HG02938 (cell line): ENCODE measurements at regions not wholly inside any gene's neighbourhood (a gene's known extent, or its start where the extent isn't known, plus 50 kb on each side); places are given as distances from the start of the nearest gene placed in this dataset.

Experiments
- ATAC-seq: cut with Tn5 transposase; IDR thresholded peaks from one replicate; pipeline ENCODE4 v1.9.1; 2021; ENCODE audit warnings: mild to moderate bottlenecking, moderate library complexity; ENCODE audit not compliant: unreplicated experiment

DNA sequence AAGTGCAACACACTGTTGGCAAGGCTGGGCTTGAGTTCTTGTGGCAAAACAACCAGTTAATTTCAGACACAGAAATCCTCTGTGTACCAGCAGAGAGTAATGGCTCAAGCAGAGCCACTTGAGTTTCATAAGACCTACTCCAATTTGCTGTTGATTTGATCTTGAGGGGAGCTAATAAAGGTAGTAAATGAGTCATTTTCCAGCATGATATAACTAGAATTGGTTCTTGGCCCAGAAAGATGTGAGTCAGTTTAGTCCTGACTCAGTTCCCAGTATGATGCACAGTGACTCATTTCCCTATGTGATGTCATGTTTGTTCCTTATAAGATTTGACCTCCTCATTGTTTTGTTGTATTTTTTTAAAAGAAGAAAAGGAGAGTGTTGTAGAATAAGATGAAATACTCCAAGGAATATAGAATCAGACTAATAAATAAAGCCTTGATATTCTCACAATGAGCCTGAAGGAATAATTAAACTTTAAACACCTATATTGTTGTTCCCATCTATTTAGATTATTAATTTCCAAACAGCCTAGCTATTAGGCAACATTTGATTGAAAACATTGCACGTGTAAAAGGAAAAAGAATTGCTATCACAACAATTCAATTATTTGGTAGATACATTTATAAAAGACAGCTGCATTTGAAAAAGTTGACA is 186.2 kb downstream of the REEP3 start:
- ATAC-seq: peak; percentile 89

DNA sequence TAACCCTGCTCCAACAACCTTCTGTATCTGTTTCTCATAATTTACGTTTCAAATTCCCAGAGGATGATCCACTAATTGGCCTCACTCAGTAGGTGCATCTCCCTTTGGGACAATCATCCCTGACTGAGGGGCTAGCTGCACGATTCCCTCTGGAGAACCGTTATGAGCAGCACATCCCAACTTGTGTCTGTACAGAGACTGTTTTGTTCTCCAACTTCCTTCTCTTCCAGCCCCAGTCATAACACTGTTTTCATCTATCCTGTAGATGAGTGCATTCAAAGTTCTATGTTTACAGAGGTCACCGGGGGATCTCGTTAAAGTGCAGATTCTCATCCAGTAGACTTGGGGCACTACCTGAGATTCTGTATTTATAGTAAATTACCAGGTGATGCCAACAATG is 187.2 kb downstream of the REEP3 start:
- ATAC-seq: no peak

DNA sequence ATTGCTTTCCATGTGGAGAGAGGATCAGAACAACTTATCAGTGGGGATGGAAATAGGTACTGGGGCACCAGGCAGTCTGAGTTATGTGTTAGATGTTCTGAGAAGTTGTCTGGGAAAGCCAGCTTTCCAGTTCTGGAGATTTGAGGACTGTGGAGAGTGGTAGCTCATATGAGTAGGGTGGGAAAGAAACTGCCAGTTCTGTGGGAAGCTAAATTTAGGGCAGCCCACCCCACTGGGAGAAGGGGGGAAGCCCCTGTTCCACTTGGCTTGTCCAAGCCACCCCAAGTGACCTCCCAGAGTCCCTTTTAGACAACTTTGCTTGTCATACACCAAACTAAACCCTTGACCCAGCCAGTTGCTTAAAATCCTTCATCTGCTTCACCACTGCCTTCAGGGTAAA is 189.5 kb downstream of the REEP3 start:
- no peak for ATAC-seq

DNA sequence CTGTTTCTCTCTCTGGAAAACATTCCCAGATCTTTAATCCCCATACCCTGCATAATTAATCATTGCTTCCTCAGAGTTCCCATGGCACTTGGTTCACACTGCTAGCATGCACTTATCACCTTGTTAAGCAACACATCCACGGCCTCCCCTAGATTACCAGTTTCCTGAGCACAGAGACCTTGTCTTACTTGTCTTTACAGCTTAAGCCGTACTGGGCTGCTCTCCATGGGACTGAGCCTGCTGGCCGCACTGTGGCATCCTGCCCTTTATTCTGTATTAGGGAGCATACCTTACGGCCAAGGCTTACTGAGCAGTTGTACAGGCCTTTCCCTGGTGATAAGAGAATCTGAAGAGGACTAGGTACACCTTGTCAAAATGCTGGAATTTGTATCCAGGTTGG is 190.2 kb downstream of the REEP3 start:
- ATAC-seq: no peak

DNA sequence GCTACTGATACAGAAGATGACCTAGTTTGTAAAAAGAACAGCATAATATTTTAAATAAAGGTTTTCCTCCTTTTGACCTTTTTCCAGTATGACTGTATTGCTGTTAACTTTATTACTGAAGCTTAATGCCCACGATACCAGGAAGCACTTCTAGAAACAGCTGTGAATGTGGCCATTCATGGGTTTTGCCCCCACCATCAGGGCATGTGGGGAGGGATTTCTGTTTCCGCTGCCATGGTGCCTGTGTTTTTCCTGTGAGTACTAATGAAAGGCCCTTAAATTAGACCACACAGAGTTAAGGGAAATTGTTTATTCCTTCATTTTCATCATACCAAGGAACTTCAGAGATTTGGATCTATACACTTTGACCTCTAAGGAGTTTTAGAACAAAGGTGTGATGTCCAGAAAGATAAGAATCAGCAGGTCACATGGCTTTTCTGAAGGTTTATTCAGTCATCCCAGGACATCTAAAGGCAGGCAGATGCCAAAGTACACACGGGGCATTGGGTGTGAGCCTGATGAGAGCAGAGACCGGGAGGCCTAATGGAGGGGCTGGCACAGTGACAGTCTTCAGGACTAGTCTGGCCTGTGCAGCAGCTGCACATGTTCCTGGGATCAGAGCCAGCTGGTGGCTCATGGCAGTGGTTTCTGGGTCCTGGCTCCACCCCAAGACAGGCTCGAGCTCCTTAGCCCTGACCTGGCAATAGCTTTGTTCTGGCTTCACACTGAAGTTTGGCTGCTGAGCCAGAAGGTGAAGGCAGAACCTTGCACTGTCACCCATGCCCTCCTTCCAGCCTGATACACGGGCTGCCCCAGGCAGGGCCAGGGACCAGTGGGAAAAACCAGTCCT is 190.9 kb downstream of the REEP3 start:
- no peak for ATAC-seq

DNA sequence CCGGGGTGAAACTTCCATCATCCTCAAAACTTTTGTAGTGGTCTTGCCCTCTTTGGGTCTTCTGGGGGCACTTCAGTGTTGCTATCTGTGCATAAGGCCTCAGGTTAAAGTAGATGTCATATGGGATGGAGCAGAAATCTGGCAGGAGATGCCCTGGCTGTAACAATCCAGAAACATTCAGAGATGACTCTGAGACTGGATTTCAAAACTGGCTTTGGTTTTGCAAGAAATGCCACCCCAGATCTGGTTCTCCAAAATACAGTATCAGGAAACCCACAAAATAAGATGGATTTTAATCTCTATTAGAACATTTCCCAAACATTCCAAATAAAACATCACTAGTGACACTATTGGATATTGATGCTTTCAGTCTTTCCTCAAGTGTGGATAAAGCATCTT is 191.5 kb downstream of the REEP3 start:
- no peak for ATAC-seq

DNA sequence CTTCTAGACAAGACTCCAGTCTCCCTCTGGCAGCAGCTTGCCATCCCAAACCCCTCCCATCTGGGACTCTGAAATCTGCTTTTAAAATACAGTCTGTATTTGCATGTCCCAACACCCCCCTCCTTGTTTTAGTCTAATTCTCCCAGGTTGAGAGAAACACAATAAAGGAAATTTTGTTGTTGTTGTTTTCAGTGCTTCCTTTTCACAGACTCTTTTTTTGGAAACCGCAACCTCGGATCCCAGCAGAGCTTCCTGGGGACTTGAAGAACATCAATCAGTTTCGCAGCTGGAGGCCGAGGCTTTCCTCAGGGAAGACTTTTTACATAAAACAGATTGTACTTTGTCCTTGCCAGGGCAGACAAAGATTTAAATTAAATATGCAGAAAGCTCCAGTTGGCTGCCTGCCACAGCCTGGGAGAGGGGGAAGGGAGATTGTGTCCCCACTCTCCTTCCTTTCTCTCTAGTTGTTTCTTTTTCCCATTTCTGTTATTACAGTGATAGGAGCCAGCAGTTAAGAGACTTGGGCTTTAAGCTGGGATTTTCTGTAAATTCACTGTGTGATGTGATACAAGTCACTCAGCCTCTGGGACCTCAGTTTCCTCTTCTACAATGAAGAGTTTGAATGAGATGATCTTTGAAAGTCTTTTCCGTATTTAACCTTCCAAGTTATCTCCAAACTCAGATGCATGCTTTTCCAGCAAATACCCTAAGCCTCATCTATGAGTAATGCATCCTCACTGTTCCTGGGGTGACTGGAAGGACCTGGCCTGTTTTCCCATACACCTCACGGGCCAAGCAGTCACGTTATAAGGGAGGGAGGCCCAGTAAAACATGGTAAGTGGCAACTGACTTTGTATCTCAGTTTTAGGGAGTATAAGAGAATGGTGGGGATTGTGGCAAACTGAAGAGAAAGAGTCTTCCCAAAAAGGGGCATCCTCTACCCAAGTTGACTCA is 192.3 kb downstream of the REEP3 start:
- ATAC-seq: no peak

DNA sequence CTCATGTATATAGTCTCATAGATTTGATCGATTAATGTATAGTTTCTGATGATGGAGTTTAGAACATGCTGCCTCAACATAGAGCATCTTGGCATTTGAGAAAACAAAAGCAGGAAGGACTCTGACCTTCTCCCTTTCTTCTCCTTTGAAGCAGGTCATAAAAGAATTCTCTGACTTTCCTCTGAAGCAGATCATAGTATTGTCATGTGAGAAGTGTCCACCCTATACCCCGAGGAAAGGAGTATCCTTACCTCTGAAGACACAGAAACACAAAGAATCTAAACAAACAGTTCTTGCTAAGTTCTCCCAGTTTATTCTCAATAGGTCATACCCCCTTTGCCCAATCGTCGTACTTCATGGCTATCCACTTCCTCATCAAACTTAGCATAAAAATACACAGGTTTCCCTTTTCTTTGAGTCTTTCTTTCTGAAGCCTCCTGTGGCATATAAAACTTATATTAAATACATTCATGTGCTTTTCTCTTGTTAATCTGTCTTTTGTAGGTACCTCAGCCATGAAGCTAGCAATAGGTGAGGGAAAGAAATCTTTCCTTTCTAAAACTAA is 194.9 kb downstream of the REEP3 start:
- ATAC-seq: no peak

DNA sequence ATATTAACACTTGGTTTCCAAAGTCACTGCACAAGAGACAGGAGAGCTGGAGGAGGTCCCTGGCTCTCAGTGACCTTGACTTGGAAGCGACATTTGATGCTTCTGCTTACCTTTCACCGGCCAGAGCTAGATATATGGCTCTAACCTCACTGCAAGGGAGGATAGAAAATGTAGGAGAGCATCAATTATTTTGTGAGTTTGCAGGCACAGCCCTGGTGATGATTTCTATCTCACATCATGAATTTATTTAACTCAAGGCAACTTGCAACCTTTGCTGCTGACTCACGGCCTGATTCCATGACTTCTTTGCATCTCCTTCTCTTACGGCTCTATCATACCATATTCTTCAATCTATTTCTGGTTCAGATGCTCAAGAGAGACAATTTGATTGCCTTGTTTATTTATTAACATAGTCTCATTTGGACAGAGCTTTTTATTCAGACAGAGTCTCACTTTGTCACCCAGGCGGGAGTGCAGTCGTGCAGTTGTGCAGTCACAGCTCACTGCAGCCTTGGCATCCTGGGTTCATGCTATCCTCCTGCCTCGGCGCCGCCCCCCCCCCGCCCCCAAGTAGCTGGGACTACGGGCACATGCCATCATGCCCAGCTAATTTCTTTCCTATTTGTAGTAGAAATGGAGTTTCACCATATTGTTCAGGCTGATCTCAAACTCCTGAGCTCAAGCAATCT is 196.0 kb downstream of the REEP3 start:
- no peak for ATAC-seq

DNA sequence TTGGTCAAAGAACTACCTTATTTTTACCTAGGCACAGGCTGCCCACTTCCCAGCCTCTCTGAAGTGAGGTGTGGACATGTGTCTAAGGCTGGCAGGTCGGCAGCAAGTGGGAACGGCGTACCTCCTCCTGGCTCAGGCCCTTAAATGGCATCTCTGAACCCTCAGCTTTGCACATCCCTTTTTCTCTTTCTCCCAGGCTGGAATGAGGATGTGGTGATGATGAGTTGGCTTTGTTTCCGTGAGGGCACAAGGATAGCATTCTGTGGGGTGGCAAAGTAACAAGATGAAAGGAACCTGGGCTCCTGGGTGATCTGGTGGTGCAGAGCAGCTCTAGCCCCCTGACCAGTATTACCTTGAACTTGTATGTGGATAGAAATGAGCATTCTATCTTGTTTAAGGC is 196.8 kb downstream of the REEP3 start:
- no peak for ATAC-seq

DNA sequence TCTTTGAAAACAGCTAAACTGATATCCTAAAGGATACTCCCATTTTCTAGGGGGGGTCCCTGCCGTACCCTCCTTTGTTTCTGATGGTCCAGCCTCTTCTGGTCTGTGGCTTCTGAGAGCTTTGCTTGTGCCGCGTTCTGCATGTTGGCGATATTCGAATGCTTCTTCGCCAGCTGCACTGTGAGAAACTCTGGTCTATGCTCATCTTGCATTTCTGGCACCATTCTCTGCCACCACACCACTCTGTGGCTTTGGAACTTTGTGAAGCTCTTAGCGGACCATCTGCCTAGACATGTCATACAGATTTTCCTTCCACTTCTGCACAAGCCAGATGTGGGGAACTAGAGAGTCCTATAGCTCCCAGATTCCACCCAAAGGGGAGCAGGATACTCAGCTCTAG is 197.2 kb downstream of the REEP3 start:
- no peak for ATAC-seq

DNA sequence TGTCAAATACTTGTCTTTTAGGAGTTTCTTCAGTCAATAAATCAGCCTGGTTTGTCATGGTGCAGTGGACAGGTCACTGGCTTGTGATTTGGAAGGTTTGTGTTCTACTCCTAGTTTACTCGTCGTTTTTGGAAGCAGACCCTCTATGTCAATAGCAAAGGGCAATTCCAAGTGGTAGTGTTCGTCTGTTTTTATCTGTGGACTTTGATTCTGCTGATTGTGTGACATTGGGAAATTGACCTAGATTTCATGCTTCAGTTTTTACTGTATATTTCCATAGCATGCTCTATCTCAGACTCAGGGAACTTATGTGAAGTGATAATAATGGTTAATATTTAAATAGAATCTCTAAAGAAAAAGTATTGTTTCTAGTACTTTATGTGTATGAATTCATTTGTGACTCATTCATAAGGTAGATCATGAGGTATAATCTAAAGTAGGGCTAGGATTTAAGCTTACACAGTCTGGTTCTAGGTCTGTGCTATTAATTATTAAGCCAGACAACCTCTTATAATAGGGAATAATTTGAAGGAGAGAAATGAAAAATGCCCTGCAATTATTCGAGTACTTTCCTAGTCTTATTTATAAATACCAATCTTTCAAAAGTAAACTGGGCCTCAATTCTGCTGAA is 198.1 kb downstream of the REEP3 start:
- no peak for ATAC-seq

DNA sequence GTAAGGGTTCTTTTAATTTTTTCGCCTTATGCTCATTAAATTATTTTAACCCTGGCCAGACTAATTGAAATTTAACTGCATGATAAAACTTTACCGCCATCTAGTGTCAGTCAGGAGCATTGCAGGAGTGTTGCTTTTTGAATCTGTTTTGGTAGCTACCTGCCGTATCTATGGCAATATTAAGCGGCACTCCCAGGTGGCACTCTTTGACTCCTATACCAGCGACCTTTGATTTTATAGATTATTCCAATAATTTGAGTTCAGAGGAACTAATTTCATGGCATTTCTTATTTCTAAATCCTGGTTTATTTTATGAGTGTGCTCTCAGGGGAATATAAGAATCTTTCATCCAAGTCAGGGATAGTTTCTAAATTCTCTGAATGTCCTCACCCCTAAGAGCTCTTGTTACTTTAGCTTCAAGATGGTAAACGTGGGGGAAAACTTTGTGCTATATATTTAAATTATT is 198.9 kb downstream of the REEP3 start:
- peak; percentile 54 for ATAC-seq

DNA sequence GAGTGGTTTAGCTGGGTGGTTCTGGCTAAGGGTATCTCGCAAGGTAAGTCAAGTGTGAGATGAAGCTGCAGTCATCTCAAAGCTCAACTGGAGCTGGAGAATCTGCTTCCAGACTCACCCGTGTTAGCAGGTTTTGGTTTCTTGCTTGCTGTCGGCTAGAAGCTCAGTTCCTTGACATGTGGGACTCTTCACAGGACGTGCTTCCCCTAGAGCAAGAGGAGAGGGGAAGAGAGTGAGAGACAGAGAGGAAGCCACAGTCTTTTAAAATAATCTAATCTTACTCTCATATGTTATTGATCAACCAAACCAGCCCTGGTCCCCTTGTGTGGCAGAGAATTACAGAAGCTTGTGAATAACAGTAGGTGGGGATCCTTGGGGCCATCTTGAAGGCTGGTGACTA is 199.5 kb downstream of the REEP3 start:
- peak; percentile 61 for ATAC-seq

DNA sequence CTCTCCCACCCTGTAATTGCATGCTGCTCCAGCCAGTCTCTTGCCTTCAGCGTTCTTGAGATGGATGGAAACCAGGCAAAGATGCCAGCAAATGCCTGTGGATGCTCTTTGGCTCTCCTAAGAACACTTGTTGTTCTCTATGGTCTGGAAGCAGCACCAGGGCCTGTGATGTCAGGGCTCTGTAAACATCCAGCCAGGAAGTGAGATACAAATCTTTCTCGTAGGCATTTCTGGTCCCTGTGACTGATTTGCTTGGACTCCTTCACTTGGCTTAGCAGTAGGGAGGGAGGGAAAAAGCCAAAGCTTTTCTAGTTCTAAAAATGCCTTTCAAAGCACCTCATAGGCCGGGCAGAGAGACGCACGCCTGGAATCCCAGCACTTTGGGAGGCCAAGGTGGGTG is 201.3 kb downstream of the REEP3 start:
- ATAC-seq: no peak

DNA sequence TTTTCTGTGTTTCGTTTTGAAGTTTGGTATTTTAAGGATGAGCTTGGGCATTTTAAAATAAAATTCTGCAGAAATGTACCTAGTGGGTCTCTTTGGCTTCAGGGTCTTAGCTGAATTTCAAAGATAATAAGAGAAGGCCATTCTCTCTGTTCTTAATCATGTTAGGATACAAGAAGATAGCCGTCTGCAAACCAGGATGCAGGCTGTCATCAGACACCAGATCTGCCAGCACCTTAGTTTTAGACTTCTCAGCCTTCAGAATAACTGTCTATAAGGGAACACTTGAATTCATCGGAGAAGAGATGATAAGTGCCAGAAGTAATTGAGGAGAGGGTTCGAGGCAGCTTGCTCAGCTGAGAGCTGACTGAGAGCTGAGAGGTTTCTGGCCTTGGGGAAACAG is 202.1 kb downstream of the REEP3 start:
- ATAC-seq: no peak

DNA sequence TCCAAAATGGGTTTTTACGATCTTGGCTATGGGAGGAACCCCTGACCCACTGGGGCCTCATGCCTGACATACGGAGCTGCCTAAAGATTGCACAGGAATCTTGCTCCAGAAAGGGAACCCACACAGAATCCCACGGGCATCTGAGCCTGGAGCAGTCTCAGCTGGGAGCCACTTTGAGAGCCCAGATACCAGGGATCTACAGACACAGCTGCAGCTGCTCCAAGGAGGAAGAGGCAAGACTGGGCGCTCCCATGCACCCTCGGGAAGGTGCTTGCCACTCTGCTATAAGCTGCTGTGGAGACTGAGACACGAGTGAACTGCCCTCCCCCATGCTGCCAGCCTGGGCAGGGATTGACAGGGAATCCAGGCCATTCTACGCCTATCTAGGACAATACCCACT is 202.5 kb downstream of the REEP3 start:
- ATAC-seq: no peak

DNA sequence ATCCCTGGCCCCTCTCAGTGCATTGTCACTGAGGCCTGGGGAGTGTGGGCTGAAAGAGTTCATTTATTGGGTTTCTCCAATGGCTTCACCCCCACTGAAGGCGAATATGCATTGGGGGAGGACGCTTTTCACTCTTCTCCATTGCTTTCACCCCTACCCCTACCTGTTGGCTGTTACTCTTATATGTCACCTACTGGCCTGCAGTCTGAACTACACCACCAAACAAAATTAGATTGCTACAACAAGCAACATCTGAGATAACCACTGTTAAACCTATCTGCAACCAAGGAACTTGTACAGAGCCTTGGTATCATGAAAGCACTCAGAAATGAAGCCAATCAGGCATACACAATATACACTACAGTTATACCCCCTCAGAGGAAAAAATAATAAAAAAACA is 203.7 kb downstream of the REEP3 start:
- no peak for ATAC-seq

DNA sequence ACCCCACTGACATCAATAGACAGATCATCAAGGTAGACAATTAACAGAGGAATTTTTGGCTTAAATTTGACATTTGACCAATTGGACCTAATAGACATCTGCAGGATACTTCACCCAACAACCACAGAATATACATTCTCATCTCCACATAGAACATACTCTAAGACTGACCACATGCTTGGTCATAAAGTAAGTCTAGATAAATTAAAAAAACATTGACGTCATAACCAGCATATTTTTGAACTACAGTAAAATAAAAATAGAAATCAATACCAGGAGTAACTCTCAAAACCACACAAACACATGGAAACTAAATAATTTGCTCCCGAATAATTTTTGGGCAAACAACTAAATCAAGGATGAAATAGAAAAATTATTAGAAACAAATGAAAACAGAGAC is 205.7 kb downstream of the REEP3 start:
- no peak for ATAC-seq

DNA sequence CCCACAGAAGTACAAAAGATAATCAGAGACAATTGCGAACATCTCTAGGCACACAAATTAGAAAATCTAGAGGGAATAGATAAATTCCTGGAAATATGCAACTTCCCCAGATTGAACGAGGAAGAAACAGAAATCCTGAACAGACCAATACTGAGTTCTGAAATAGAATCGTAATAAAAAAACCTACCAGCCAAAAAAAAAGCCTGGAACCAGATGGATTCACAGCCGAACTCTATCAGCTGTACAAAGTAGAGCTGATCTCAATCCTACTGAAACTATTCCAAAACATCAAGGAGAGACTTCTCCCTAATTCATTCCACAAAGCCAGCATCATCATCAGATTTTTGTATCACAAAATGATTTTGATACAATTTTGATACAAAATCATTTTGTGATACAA is 206.4 kb downstream of the REEP3 start:
- no peak for ATAC-seq
